ENCODE measurements at regions not wholly inside any gene's neighbourhood (a gene's known extent, or its start where the extent isn't known, plus 50 kb on each side); places are given as distances from the start of the nearest gene placed in this dataset.

- H3K36me3 Mint-ChIP-seq = peaks cover 87% of the 10 kb centered on the region
- DNase-seq (ENCODE audit: low spot score) (no peak), ATAC-seq (no peak)
- no peak overlapping the region for H3K27ac Mint-ChIP-seq
- H3K9me3 Mint-ChIP-seq = peaks cover 98% of the 10 kb centered on the region
- TF ChIP-seq SP1 (CRISPR knock-in tag; conservative IDR thresholded peaks at IDR 0.05) = no peak
- peaks cover 8% of the 10 kb centered on the region for H3K27me3 Mint-ChIP-seq (ENCODE audit: low read depth)
- no peaks in the 10 kb centered on the region for H3K4me1 Mint-ChIP-seq
- ChIA-PET POLR2A (no interaction called here), CTCF (no interaction called here)
- H3K4me3 Mint-ChIP-seq = no peak overlapping the region
Measured at GRCh38 chr7:153407291-153408046, 644.7 kb upstream of the DPP6 start.

GRCh38 chr7:153408360-153409335 is 643.5 kb upstream of the DPP6 start:
- H3K4me1 Mint-ChIP-seq = no peaks in the 10 kb centered on the region
- TF ChIP-seq HMGXB4 (CRISPR knock-in tag; IDR thresholded peaks at IDR 0.05) (no peak), CTCF (IDR thresholded peaks at IDR 0.05) (no peak), MYBL2 (CRISPR knock-in tag; IDR thresholded peaks at IDR 0.05) (no peak), PRRX2 (CRISPR knock-in tag; IDR thresholded peaks at IDR 0.05) (no peak), ZNF425 (CRISPR knock-in tag; conservative IDR thresholded peaks at IDR 0.05) (no peak), ZBTB43 (CRISPR knock-in tag; IDR thresholded peaks at IDR 0.05) (no peak), AR (CRISPR knock-in tag; IDR thresholded peaks at IDR 0.05) (no peak), SP1 (CRISPR knock-in tag; conservative IDR thresholded peaks at IDR 0.05) (no peak), ZNF281 (CRISPR knock-in tag; IDR thresholded peaks at IDR 0.05) (no peak), CBFB (CRISPR knock-in tag; IDR thresholded peaks at IDR 0.05; ENCODE audit: low read depth) (no peak), ZNF121 (CRISPR knock-in tag; IDR thresholded peaks at IDR 0.05) (no peak), CREM (CRISPR knock-in tag; IDR thresholded peaks at IDR 0.05) (no peak), ARID4B (CRISPR knock-in tag; IDR thresholded peaks at IDR 0.05; ENCODE audit: borderline replicate concordance) (no peak)
- ATAC-seq (no peak), DNase-seq (ENCODE audit: low spot score) (no peak)
- POLR2A ChIA-PET = no interaction called here
- CTCF ChIA-PET = no interaction called here
- peaks cover 90% of the 10 kb centered on the region for H3K36me3 Mint-ChIP-seq
- peaks cover 98% of the 10 kb centered on the region for H3K9me3 Mint-ChIP-seq
- H3K4me3 Mint-ChIP-seq = no peak overlapping the region
- peaks cover 17% of the 10 kb centered on the region for H3K27me3 Mint-ChIP-seq (ENCODE audit: low read depth)
- no peak overlapping the region for H3K27ac Mint-ChIP-seq

Data from WTC11 (cell line).